NCI-H226 (cell line): ENCODE measurements at regions not wholly inside any gene's neighbourhood (a gene's known extent, or its start where the extent isn't known, plus 50 kb on each side); places are given as distances from the start of the nearest gene placed in this dataset.
"Not testable (repeated sequence)": the region's sequence is repeated elsewhere in the genome, so short reads cannot be mapped to it uniquely, and the experiment has no call there.

Experiments
- DNase-seq: peaks from one replicate; pipeline ENCODE4 v3.0.0-alpha.2; 2015

GRCh38 chr18:28288784-28289183 lies 111.9 kb upstream of the CDH2 start:
- DNase-seq, result no peak

DNA sequence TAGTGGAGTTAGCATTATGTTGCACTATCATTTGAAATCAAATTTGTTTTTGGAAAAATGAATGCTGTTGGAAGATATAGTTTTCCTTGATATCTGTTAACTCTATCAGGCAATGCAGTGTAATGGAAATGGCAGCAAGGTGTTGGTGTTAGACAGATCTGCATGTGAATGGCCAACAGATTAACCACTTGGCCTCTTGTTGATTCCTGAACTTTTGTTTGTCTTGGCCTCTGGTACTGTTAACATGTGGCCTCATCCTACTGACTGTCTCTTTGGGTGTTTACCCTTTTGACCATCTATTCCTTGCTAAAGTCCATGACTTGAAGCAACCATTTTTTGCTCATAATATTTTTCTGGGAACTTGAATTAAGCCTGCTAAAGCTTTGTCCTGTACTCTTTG lies 110.2 kb upstream of the CDH2 start:
- DNase-seq, result no peak

GRCh38 chr18:28284132-28284531 lies 107.2 kb upstream of the CDH2 start:
- peak; percentile 83 for DNase-seq

DNA sequence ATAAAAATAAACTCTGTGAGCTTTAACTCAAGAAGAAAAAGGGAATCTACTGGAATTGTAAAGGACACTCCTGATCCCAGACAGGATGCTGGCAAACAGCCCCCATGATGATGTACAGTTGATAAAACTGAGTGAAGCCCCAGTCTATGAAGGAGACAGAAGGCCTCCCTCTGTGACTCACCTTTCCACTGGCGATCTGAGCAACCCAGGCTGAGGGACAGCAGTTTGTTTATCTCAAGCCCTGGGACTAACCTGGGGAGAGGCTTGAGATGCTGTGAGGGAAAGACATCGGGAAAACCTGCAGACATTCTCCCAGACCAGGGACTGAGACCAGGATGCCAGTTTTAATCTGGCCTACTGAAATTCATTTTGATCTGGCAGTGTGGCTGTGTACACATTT lies 104.5 kb upstream of the CDH2 start:
- DNase-seq, result peak; percentile 26

- peak; percentile 64 for DNase-seq
Measured at GRCh38 chr18:28269750-28270149, 92.8 kb upstream of the CDH2 start.

DNA sequence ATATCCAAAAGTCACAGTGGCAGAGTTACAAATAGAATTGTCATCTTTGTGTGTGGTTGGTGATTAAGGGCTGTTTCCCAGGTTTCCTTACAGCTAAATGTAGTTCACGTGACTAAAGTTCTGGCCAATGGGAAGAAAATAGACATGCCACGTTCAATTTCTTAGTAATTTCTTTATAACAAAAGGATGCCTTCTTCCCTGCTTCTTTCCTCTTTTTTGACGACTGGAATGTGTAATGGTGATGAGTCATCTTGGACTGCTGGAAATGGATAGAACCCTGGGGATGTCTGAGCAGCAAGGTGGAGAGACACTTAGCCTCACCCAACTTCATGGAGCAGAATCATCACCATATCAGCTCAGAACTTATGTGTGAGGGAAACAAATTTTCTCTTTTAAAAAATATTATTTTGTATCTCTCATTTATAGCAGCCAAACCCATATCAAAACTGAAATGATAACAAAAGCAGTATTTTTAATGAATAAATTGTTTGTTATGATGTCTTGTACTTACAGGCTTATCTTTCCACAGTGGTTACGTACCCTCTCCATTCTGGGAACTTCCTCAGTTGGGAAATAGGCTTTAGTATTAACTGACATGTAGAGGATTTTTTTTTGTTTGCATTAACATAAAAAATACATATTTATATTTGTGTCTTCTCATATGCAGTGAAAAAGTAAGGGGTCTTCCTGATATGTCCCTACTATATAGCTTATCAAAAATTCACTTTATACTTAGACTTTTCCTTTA lies 91.1 kb upstream of the CDH2 start:
- DNase-seq, result peak; percentile 98

DNA sequence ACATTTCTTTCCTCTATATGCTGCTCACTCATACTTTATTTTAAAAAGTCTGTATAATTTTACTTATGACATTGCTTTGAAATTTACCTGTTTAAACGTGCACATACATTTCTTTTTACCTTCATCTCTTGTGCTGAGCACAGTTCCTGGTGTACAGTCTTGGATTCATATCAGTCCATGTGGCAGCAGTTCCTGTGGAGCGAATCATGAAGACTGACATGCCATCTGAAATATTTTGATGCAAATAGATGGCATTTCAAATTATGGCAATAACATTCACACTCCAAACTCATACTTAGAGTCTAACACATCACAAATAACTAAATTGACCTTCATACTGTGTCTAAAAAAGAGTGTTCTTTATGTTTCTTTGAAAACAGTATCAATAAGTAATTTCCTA lies 90.3 kb upstream of the CDH2 start:
- peak; percentile 71 for DNase-seq

DNA sequence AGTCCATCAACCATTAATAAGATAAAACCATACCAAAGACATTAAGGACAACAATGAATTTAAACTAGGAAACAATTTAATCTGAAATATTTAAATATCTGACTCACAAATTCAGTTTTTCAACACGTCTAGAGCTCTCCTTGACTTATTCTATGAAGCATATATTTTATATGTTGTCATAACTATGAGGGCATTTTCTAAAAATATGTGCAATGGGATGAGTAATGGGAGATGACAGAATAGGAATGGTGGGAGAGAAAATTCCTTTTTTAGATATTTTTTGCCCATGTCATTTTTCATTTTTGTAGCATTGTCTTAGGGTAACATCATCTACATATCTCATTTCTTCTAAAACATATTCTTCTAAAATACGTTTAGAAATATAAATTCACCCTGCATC lies 79.2 kb upstream of the CDH2 start:
- DNase-seq, result no peak

GRCh38 chr18:28248653-28249052 lies 71.7 kb upstream of the CDH2 start:
- no peak for DNase-seq

GRCh38 chr18:28240626-28241025 lies 63.7 kb upstream of the CDH2 start:
- DNase-seq, result not testable (repeated sequence)

DNA sequence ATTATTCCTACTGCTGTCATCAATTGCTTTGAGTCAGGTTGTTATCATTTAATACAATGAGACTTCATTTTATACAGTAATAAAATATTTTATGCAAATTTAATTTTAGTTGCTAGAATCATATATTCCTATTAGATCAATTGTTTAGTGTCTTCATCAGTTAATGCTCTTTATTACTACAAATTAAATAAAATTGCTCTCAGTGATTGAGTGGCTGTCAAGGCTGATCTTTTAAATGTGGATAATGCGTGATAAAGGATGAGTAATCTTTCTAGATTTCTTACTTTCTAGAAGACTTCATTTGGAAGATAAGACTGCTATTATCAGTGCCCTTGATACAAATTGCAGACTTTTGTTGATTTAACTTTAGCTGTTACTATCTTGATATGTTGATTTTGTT lies 59.6 kb upstream of the CDH2 start:
- no peak for DNase-seq
